ENCODE measurements at regions not wholly inside any gene's neighbourhood (a gene's known extent, or its start where the extent isn't known, plus 50 kb on each side); places are given as distances from the start of the nearest gene placed in this dataset.

- Histone ChIP-seq H3K27me3 (replicated peaks; ENCODE audit: control insufficient read depth, insufficient read depth, low read length, poor library complexity, severe bottlenecking) (no peaks in the 10 kb centered on the region), H3K4me3 (ENCODE audit: insufficient read depth, low read depth, low read length, poor library complexity, severe bottlenecking) (no peak overlapping the region), H3K36me3 (ENCODE audit: control insufficient read depth, insufficient read depth, low read length) (no peaks in the 10 kb centered on the region), H3K27ac (ENCODE audit: insufficient read depth, low read length, poor library complexity, severe bottlenecking) (no peak overlapping the region), H3K4me1 (ENCODE audit: control insufficient read depth, insufficient read depth, low read length, poor library complexity, severe bottlenecking) (no peaks in the 10 kb centered on the region), H3K9me3 (ENCODE audit: control insufficient read depth, low read length) (no peaks in the 10 kb centered on the region)
- no peak for DNase-seq
These were observed 318.9 kb downstream of the CXCL12 start for GRCh38 chr10:44065788-44066526.

DNA sequence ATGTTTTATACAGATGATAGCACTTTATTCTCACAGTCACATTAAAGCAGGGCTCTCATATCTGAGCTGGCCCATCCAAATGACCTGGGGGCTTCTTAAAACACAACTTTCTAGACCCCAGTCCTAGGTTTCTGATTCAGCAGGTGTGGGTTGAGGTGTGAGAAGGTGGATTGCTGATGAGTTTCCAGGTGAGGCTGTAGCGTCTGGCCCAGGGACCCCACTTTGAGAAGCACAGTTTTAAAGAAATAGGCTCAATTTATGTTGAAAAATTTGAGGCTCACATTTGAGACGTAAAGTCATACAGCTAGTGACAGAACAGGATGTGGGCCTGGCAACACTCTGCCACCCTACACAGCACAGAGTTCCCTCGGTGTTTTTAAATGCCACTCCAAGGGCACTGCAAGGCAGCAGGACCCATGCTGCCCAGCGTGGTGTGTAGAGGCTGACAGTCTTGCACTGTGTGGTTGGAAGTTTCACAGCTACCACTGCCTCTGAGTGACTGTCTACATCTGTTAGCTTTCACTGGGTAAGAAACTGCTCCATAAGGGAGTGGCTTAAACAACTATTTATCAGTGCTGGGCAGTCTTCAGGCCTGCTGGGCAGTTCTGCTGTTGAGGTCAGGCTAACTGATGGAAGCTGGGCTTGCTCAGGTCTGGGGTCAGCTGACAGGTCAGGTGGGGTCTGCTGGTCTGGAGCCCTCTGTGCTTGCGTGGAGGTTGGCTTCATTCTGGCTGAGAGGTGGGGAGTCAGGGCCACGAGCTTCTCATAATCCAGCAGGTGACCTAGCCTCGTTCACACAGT is 319.7 kb downstream of the CXCL12 start:
- no peak overlapping the region for H3K4me3 ChIP-seq (ENCODE audit: insufficient read depth, low read depth, low read length, poor library complexity, severe bottlenecking)
- no peaks in the 10 kb centered on the region for H3K36me3 ChIP-seq (ENCODE audit: control insufficient read depth, insufficient read depth, low read length)
- H3K9me3 ChIP-seq (ENCODE audit: control insufficient read depth, low read length) = no peaks in the 10 kb centered on the region
- H3K4me1 ChIP-seq (ENCODE audit: control insufficient read depth, insufficient read depth, low read length, poor library complexity, severe bottlenecking) = no peaks in the 10 kb centered on the region
- no peak for DNase-seq
- H3K27me3 ChIP-seq (replicated peaks; ENCODE audit: control insufficient read depth, insufficient read depth, low read length, poor library complexity, severe bottlenecking) = no peaks in the 10 kb centered on the region
- H3K27ac ChIP-seq (ENCODE audit: insufficient read depth, low read length, poor library complexity, severe bottlenecking) = no peak overlapping the region

GRCh38 chr10:44064317-44064716 is 320.6 kb downstream of the CXCL12 start:
- Histone ChIP-seq H3K27me3 (replicated peaks; ENCODE audit: control insufficient read depth, insufficient read depth, low read length, poor library complexity, severe bottlenecking) (no peaks in the 10 kb centered on the region), H3K9me3 (ENCODE audit: control insufficient read depth, low read length) (no peaks in the 10 kb centered on the region), H3K27ac (ENCODE audit: insufficient read depth, low read length, poor library complexity, severe bottlenecking) (no peak overlapping the region), H3K4me1 (ENCODE audit: control insufficient read depth, insufficient read depth, low read length, poor library complexity, severe bottlenecking) (no peaks in the 10 kb centered on the region), H3K4me3 (ENCODE audit: insufficient read depth, low read depth, low read length, poor library complexity, severe bottlenecking) (no peak overlapping the region), H3K36me3 (ENCODE audit: control insufficient read depth, insufficient read depth, low read length) (no peaks in the 10 kb centered on the region)
- no peak for DNase-seq

DNA sequence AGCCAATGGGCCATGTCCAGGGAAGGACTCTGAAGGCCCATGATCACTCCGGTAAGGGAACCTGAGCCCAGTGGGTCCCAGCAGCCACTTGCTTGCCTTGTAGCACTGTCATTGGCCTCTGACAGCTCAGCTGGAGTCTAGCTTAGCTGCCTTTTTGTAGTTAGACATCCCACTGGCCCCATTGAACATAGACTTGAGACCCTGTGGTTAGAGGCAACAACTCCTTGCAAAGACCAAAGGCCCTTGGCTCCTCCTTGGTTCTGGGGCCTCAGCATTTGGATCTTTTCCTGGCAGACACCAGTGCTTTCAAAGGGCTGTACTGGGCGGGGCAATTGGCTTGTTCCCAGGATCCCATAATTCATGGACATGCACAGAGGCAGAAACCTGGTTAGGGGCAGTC is 321.2 kb downstream of the CXCL12 start:
- Histone ChIP-seq H3K4me3 (ENCODE audit: insufficient read depth, low read depth, low read length, poor library complexity, severe bottlenecking) (no peak overlapping the region), H3K4me1 (ENCODE audit: control insufficient read depth, insufficient read depth, low read length, poor library complexity, severe bottlenecking) (no peaks in the 10 kb centered on the region), H3K27ac (ENCODE audit: insufficient read depth, low read length, poor library complexity, severe bottlenecking) (no peak overlapping the region), H3K9me3 (ENCODE audit: control insufficient read depth, low read length) (no peaks in the 10 kb centered on the region), H3K27me3 (replicated peaks; ENCODE audit: control insufficient read depth, insufficient read depth, low read length, poor library complexity, severe bottlenecking) (no peaks in the 10 kb centered on the region), H3K36me3 (ENCODE audit: control insufficient read depth, insufficient read depth, low read length) (no peaks in the 10 kb centered on the region)
- DNase-seq = no peak

GRCh38 chr10:44060719-44061118 is 324.2 kb downstream of the CXCL12 start:
- no peak overlapping the region for H3K27ac ChIP-seq (ENCODE audit: insufficient read depth, low read length, poor library complexity, severe bottlenecking)
- DNase-seq = no peak
- no peaks in the 10 kb centered on the region for H3K9me3 ChIP-seq (ENCODE audit: control insufficient read depth, low read length)
- no peaks in the 10 kb centered on the region for H3K27me3 ChIP-seq (replicated peaks; ENCODE audit: control insufficient read depth, insufficient read depth, low read length, poor library complexity, severe bottlenecking)
- no peaks in the 10 kb centered on the region for H3K4me1 ChIP-seq (ENCODE audit: control insufficient read depth, insufficient read depth, low read length, poor library complexity, severe bottlenecking)
- H3K36me3 ChIP-seq (ENCODE audit: control insufficient read depth, insufficient read depth, low read length) = no peaks in the 10 kb centered on the region
- no peak overlapping the region for H3K4me3 ChIP-seq (ENCODE audit: insufficient read depth, low read depth, low read length, poor library complexity, severe bottlenecking)

GRCh38 chr10:44060221-44060620 is 324.7 kb downstream of the CXCL12 start:
- Histone ChIP-seq H3K4me3 (ENCODE audit: insufficient read depth, low read depth, low read length, poor library complexity, severe bottlenecking) (no peak overlapping the region), H3K27ac (ENCODE audit: insufficient read depth, low read length, poor library complexity, severe bottlenecking) (no peak overlapping the region), H3K9me3 (ENCODE audit: control insufficient read depth, low read length) (no peaks in the 10 kb centered on the region), H3K36me3 (ENCODE audit: control insufficient read depth, insufficient read depth, low read length) (no peaks in the 10 kb centered on the region), H3K4me1 (ENCODE audit: control insufficient read depth, insufficient read depth, low read length, poor library complexity, severe bottlenecking) (no peaks in the 10 kb centered on the region), H3K27me3 (replicated peaks; ENCODE audit: control insufficient read depth, insufficient read depth, low read length, poor library complexity, severe bottlenecking) (no peaks in the 10 kb centered on the region)
- DNase-seq = no peak

DNA sequence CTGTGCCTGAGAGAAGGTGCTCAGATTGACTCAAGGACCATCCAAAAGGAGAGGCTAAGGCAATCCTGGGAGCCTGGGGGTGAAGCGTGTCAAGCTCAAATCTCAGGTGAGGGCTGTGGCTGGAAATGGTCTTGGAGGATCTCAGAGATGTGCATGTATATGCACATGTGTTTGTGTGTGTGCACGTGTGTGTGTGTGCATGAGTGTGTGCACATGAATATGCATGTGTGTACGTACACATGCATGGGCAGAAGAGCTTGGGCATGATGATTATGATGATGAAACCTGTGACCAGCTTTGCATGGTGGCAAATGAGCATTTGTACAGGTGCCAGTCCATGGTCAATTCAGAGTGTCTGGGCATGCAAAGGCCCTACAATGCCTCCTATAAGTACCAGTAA is 326.6 kb downstream of the CXCL12 start:
- H3K36me3 ChIP-seq (ENCODE audit: control insufficient read depth, insufficient read depth, low read length) = no peaks in the 10 kb centered on the region
- DNase-seq = no peak
- no peaks in the 10 kb centered on the region for H3K4me1 ChIP-seq (ENCODE audit: control insufficient read depth, insufficient read depth, low read length, poor library complexity, severe bottlenecking)
- H3K4me3 ChIP-seq (ENCODE audit: insufficient read depth, low read depth, low read length, poor library complexity, severe bottlenecking) = no peak overlapping the region
- no peak overlapping the region for H3K27ac ChIP-seq (ENCODE audit: insufficient read depth, low read length, poor library complexity, severe bottlenecking)
- no peaks in the 10 kb centered on the region for H3K9me3 ChIP-seq (ENCODE audit: control insufficient read depth, low read length)
- no peaks in the 10 kb centered on the region for H3K27me3 ChIP-seq (replicated peaks; ENCODE audit: control insufficient read depth, insufficient read depth, low read length, poor library complexity, severe bottlenecking)

GRCh38 chr10:44056967-44057805 is 327.7 kb downstream of the CXCL12 start:
- DNase-seq = no peak
- no peak overlapping the region for H3K27ac ChIP-seq (ENCODE audit: insufficient read depth, low read length, poor library complexity, severe bottlenecking)

DNA sequence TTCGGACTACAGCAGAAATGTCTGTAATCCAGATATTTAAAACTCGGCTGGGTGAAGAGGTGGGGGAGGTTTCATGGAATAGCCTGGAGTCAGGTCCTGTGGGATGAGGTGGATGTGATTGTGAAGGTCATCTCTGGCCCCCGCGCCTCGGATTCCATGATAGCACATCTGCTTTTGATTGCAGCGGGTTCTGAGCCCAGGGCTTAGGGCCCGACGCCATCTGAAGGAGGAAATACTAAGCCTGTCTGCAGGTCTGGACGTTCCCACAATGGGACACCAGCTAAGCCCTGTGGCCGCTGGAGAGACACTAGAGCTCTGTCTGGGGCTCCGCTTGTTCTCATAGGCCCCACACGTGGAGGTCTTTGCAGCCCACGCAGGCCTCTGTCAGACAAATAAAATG is 328.7 kb downstream of the CXCL12 start:
- DNase-seq = no peak
- Histone ChIP-seq H3K36me3 (ENCODE audit: control insufficient read depth, insufficient read depth, low read length) (no peaks in the 10 kb centered on the region), H3K9me3 (ENCODE audit: control insufficient read depth, low read length) (no peaks in the 10 kb centered on the region), H3K27me3 (replicated peaks; ENCODE audit: control insufficient read depth, insufficient read depth, low read length, poor library complexity, severe bottlenecking) (no peaks in the 10 kb centered on the region), H3K4me1 (ENCODE audit: control insufficient read depth, insufficient read depth, low read length, poor library complexity, severe bottlenecking) (no peaks in the 10 kb centered on the region), H3K4me3 (ENCODE audit: insufficient read depth, low read depth, low read length, poor library complexity, severe bottlenecking) (no peak overlapping the region), H3K27ac (ENCODE audit: insufficient read depth, low read length, poor library complexity, severe bottlenecking) (no peak overlapping the region)

More at GRCh38 chr10:44056967-44057805, 327.7 kb downstream of the CXCL12 start:
- no peaks in the 10 kb centered on the region for H3K9me3 ChIP-seq (ENCODE audit: control insufficient read depth, low read length)
- H3K4me1 ChIP-seq (ENCODE audit: control insufficient read depth, insufficient read depth, low read length, poor library complexity, severe bottlenecking) = no peaks in the 10 kb centered on the region
- no peaks in the 10 kb centered on the region for H3K27me3 ChIP-seq (replicated peaks; ENCODE audit: control insufficient read depth, insufficient read depth, low read length, poor library complexity, severe bottlenecking)
- no peak overlapping the region for H3K4me3 ChIP-seq (ENCODE audit: insufficient read depth, low read depth, low read length, poor library complexity, severe bottlenecking)
- no peaks in the 10 kb centered on the region for H3K36me3 ChIP-seq (ENCODE audit: control insufficient read depth, insufficient read depth, low read length)
